ENCODE measurements at regions not wholly inside any gene's neighbourhood (a gene's known extent, or its start where the extent isn't known, plus 50 kb on each side); places are given as distances from the start of the nearest gene placed in this dataset.

DNA sequence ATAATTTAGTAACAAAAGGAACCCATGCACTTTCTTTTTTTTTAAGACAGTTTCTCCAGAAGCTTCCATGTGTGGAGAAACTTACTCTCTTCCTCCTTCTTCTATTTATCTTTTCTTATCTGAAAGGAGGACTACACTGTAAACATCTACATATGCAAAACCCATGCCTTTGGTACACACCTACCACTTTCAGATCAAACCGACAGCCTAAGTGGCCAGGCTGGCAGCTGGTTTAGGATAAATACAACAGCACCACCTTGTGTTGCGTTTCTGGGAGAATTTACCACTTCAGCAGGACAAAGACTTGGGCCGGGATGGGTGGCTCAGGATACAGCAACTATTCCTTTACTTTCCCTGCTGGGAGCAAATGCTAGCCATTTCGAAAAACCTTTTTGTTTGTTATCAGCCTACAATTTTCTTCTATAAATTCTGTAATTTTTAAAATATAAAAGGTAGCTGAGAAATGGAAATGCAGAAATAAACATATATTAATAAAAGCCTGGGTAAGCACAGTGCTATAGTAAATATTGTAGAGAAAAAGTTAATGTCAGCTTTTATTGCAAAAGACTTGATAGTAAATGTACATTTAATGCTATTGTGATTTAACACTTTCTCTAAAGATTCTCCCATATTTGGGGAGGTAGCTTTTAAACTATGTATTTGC, 94.0 kb upstream of the RFC3 start:
- peak; percentile 84 for DNase-seq

DNA sequence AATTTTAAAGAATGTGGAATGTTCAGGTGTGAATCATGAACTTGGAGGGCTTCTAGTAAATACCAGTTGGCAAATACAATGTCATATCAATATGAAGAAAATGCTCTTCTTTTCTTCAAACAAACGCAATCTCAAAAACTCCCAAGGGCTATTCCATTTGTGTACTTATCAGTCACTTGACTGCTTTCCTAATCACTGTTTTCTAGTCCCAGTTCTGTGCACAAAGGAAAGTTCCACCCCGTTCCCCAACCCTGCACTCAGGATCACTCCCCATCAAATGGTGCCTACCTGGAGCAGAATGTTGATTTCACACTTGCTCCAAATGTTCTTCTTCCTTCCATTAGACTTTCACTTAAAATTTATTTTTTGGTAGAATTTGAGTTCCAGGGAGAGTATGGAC, 92.6 kb upstream of the RFC3 start:
- DNase-seq = no peak

- no peak for DNase-seq
Observed at GRCh38 chr13:33727297-33728083, 90.5 kb upstream of the RFC3 start.

- no peak for DNase-seq
Observed at GRCh38 chr13:33728271-33729037, 89.5 kb upstream of the RFC3 start.

- DNase-seq = no peak
Observed at GRCh38 chr13:33730147-33730546, 87.8 kb upstream of the RFC3 start.

- DNase-seq = no peak
Observed at GRCh38 chr13:33730619-33731018, 87.3 kb upstream of the RFC3 start.

DNA sequence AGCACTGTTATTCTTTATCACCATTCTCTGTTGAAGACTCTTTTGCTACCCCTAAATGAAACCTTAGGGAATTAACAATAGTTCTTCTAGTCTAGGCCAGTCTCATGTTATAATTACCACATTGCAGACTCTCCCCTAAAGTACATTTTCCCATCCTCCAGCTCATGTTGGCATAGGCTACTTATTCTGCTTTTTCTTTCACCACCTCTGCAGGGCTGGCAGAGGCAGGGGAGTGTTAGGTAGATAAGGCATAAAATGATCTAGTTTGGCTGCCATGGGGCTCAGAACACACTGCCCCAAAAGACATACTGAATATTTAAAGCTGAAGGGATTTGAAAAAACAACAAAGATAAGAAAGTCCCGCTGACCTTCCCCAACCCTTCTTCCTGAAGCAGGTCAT, 82.7 kb upstream of the RFC3 start:
- no peak for DNase-seq

GRCh38 chr13:33739254-33739653, 78.7 kb upstream of the RFC3 start:
- no peak for DNase-seq

DNA sequence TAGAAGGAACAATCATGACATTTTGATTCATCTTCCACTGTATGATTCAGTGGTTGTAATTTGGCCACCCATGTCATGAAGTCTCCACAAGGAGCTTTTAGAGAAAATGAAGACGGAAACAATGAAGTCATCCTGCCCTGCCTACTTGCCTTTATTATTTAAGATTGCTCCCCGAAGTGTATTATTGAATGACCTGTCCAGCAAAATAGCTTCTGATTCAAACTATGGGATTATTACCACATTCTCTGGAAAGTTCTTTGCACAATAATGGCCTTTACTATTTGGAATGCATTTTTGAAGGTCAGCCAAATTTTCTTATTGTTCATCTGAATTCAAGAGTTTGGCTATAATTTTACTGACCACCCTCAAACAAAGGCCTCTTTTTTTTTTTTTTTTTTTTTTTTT, 77.8 kb upstream of the RFC3 start:
- no peak for DNase-seq

DNA sequence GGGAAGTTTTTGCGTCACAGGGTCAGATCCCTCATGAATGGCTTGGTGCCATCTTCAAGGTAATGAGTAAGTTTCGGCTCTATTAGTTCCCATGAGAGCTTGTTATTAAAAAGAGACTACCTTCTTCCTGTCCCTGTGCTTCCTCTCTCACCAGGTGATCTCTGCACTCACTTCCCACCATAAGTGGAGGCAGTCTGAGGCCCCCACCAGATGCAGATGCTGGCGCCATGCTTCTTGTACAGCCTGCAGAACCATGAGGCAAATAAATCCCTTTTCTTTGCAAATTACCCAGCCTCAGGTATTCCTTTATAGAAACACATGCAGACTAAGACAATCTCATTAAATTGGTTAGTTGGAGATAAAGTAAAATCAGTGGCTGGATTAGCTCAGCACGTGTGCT, 75.6 kb upstream of the RFC3 start:
- no peak for DNase-seq

DNA sequence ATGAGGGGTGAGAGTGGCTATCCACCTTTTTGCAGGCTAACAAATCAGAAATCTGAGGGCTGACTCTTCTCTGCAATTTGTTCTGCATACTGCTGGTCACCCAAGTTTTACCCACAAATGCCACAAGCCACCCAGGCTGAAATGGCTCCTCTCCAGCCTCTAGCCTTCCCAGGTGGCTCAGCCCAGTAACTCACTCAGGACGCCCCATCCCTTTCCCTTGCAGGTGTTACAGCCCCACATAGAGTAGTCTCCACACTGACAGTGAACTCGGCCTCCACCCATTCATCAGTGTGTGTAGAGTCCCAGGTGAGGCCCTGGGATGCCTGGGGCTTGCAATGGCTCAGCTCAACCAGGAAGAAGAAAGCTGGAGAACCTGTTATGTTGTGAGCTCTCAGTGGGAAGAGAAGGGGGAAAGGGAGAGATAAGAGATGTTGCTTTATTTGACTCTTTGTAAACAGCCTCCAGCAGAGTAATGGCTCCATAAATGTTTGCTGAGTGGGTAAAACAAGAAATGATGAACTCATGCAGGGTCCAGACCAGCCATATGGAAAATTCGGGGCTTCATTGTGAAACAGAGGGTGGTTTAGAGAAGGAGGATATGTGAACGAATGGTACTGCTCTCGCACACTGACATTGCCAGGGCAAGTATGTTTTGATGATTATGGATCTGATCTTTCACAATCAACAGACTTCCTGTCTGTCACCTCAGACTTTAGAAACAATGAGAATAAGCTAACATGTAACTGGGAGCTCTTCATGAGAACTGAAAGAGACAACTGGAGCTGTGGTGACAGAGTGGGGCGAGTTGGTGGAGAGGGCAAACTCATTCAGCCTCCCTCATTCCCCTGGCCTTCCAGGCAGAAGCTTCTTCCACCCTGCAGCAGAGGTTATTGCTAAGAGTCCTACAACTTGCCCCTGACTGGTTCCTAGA, 74.2 kb upstream of the RFC3 start:
- no peak for DNase-seq

DNA sequence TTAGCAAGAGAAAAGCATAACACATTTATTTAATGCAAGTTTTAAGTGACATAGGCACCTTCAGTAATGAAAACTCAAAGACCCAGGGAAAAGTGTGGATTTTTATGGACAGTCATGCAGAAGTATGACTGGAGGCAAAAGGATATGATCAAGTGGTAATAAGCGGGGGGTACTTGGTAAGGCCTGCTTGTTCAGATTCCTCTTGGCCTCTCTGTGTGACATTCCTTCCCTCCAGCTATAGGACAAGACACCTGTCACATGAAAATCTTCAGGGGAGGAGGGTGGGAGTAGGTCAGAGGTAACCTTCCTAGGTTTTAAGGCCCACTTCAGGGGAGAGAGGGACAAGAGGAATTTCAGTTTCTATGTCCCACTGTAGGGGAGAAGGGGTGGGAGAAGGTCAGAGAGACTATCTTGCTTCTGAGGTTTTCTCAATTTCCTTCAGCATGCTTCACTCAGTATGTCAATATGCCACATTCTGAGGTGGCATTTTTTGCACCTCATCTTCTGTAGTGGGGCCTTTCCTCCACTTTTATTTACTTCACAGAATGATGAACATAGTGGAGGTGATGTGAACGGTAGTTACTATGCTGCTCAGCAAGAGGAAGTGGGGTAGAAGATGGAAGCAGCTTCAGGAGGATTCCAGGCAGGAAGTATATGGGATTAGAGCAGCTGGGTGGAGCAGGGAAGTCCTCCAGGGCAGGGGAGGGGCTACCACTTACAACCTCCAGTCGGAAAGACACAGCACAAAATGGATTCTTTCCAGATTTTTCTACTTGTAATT, 73.2 kb upstream of the RFC3 start:
- DNase-seq = peak; percentile 70

GRCh38 chr13:33745370-33746324, 72.3 kb upstream of the RFC3 start:
- DNase-seq = peak; percentile 17

GRCh38 chr13:33746867-33747266, 71.1 kb upstream of the RFC3 start:
- no peak for DNase-seq

DNA sequence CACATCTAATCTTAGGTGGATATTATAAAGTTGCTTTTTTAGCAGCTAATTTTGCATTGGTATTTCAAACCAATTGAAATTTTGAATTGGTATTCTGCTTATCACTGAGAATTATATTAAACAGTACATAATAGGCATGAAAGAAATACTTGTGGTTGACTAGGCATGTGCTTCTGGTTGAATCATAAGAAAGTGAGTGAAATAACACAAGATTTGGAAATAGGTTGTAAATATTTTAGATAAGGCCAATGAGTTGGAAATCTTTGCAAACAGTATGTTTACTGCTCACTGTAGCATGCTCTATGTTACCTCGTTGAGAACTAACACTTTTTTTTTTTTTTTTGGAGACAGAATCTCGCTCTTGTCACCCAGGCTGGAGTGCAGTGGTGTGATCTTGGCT, 66.8 kb upstream of the RFC3 start:
- no peak for DNase-seq

- no peak for DNase-seq
Observed at GRCh38 chr13:33752094-33752493, 65.9 kb upstream of the RFC3 start.

DNA sequence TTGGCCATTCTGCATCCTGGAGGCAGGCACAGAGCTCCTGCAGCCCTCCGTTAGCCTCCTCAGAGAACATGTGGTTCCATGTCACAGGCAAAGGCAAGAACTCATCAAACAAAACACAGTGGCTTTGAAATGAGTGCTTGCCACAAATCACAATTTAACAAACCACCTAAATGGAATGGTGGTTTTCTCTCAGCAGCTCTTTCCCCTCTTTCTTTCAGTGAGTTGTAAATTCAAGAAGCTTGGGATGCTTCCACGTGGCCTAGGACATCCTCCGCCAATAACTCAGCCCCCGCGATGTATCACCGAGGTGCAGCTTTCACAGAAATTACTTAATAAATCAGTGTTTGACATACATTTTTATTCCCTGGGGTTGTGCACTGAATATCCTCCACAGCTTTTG, 65.4 kb upstream of the RFC3 start:
- no peak for DNase-seq

DNA sequence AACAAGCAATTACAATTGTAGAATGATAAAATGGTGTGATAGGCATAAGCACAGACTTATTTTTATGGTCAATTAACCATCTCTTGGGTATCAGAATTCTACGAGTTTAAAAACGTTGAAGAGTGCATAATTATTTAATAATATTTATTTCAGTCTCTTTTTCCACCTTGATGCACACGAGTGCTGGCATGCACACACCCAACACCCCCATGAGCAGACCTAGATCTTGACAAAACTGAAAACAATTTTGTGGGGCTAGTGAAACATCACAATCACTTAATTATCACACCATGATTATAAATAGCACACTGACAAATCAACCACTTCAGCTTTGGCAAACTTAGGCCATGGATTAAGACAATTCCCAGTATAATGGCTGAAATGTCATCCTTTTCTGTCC, 61.0 kb upstream of the RFC3 start:
- no peak for DNase-seq

- no peak for DNase-seq
Observed at GRCh38 chr13:33757713-33758112, 60.2 kb upstream of the RFC3 start.

- no peak for DNase-seq
Observed at GRCh38 chr13:33758113-33758512, 59.8 kb upstream of the RFC3 start.

DNA sequence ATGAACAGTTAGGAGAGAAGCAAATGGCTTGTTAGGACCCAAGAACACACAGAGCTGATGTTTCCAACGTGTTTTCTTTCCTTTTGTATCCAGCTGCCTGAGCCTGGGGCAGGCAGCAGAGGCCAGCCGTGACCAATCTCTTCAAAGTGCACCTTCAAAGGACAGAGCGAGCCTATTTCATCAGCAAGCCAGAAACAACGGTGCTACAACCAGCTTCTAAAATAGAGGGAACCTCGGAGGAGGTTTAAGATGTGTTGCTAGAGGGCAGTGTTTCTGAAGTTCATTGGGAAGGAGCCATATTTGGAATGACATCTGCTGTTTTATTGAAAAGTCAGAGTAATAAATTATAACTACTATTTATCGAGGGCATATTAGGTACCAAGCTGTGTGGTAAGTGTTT, 56.2 kb upstream of the RFC3 start:
- peak; percentile 48 for DNase-seq

Data from DMS153 (cell line).